MCF 10A (cell line): ENCODE measurements at regions not wholly inside any gene's neighbourhood (a gene's known extent, or its start where the extent isn't known, plus 50 kb on each side); places are given as distances from the start of the nearest gene placed in this dataset.
A peak's percentile ranks its signal among the peaks of the same experiment; 100 is the strongest.

Source experiments
- BruUV-seq: library from RNA; stranded (reverse); fragments of 400-500 nt; replicated peaks from 2 replicates; lab custom pipeline; 2021; lab: Mats Ljungman, UMichigan
- CTCF ChIA-PET: fragments of 300-600 bp; sonication (Branson Sonifier 250); formaldehyde crosslinking; extraction: SDS; loops from one replicate; lab custom pipeline; 2021; ENCODE audit warnings: antibody characterized with exemption, inconsistent platforms; lab: Yijun Ruan, JAX
- POLR2A ChIA-PET: fragments of 300-600, 350-650 bp; sonication (Branson Sonifier 250); formaldehyde crosslinking; extraction: SDS; loops from one replicate; lab custom pipeline; 2020; ENCODE audit warnings: antibody characterized with exemption, inconsistent platforms; lab: Yijun Ruan, JAX
- DNase-seq: peaks from one replicate; pipeline ENCODE4 v3.0.0-alpha.2; 2018; ENCODE audit not compliant: unreplicated experiment
- H3K27ac Mint-ChIP-seq: one replicate; pipeline ENCODE4 v1.8.0; 2022; ENCODE audit warnings: mild to moderate bottlenecking, low read depth, mixed read lengths; ENCODE audit not compliant: unreplicated experiment
- H3K27me3 Mint-ChIP-seq: one replicate; pipeline ENCODE4 v1.8.0; 2022; ENCODE audit warnings: mixed read lengths; ENCODE audit not compliant: insufficient read depth, unreplicated experiment
- H3K36me3 Mint-ChIP-seq: one replicate; pipeline ENCODE4 v1.8.0; 2022; ENCODE audit warnings: mild to moderate bottlenecking, moderate library complexity, mixed read lengths; ENCODE audit not compliant: insufficient read depth, unreplicated experiment
- H3K4me1 Mint-ChIP-seq: one replicate; pipeline ENCODE4 v1.8.0; 2022; ENCODE audit warnings: mixed read lengths; ENCODE audit not compliant: insufficient read depth, unreplicated experiment
- H3K4me3 Mint-ChIP-seq: one replicate; pipeline ENCODE4 v1.8.0; 2022; ENCODE audit warnings: mild to moderate bottlenecking, moderate library complexity, mixed read lengths; ENCODE audit not compliant: unreplicated experiment
- H3K9me3 Mint-ChIP-seq: one replicate; pipeline ENCODE4 v1.8.0; 2022; ENCODE audit warnings: mixed read lengths; ENCODE audit not compliant: unreplicated experiment
- CTCF ChIP-seq: fragments of 200-600 bp; IDR thresholded peaks from one replicate; pipeline ENCODE4 v1.8.0; 2022; ENCODE audit warnings: antibody characterized with exemption, mild to moderate bottlenecking; ENCODE audit not compliant: unreplicated experiment
- intact Hi-C: fragments of 100-400 bp; cut with micrococcal nuclease; formaldehyde crosslinking; loops from 2 replicates; pipeline ENCODE4 v1.14.1; 2022

- H3K27ac Mint-ChIP-seq: no peak overlapping the region
- ChIA-PET POLR2A (no interaction called here), CTCF (no interaction called here)
- H3K4me1 Mint-ChIP-seq: peaks cover 21% of the 10 kb centered on the region
- H3K9me3 Mint-ChIP-seq: no peaks in the 10 kb centered on the region
- no peak for TF ChIP-seq CTCF
- H3K27me3 Mint-ChIP-seq: no peaks in the 10 kb centered on the region
- intact Hi-C loops: no loop called here
- BruUV-seq: no TSS peak
- DNase-seq: no peak
- no peak overlapping the region for H3K4me3 Mint-ChIP-seq
- H3K36me3 Mint-ChIP-seq: no peaks in the 10 kb centered on the region
Measured at GRCh38 chr13:84443463-84443862, 561.2 kb upstream of the SLITRK1 start.

GRCh38 chr13:84439108-84439507, 556.8 kb upstream of the SLITRK1 start:
- no peaks in the 10 kb centered on the region for H3K36me3 Mint-ChIP-seq
- no peak for TF ChIP-seq CTCF
- intact Hi-C loops: no loop called here
- H3K27me3 Mint-ChIP-seq: no peaks in the 10 kb centered on the region
- no TSS peak for BruUV-seq
- ChIA-PET POLR2A (interaction anchor here (0.6 kb wide), 1 partner anchor 53 kb away, joined by 3 read pairs; no protein-coding TSS in a partner anchor), CTCF (interaction anchor here (1.0 kb wide), 1 partner anchor 22 kb away, joined by 6 read pairs; no protein-coding TSS in a partner anchor)
- peak; percentile 56 for DNase-seq
- H3K9me3 Mint-ChIP-seq: no peaks in the 10 kb centered on the region
- H3K4me1 Mint-ChIP-seq: no peaks in the 10 kb centered on the region
- no peak overlapping the region for H3K4me3 Mint-ChIP-seq
- no peak overlapping the region for H3K27ac Mint-ChIP-seq

- H3K36me3 Mint-ChIP-seq: no peaks in the 10 kb centered on the region
- H3K4me3 Mint-ChIP-seq: no peak overlapping the region
- H3K27ac Mint-ChIP-seq: no peak overlapping the region
- TF ChIP-seq CTCF: no peak
- CTCF ChIA-PET: no interaction called here
- POLR2A ChIA-PET: no interaction called here
- no TSS peak for BruUV-seq
- H3K4me1 Mint-ChIP-seq: no peaks in the 10 kb centered on the region
- intact Hi-C loops: no loop called here
- DNase-seq: no peak
- no peaks in the 10 kb centered on the region for H3K9me3 Mint-ChIP-seq
- H3K27me3 Mint-ChIP-seq: no peaks in the 10 kb centered on the region
Measured at GRCh38 chr13:84433024-84433423, 550.8 kb upstream of the SLITRK1 start.

- Mint-ChIP-seq H3K27me3 (no peaks in the 10 kb centered on the region), H3K27ac (no peak overlapping the region), H3K36me3 (no peaks in the 10 kb centered on the region), H3K4me1 (no peaks in the 10 kb centered on the region), H3K9me3 (no peaks in the 10 kb centered on the region), H3K4me3 (no peak overlapping the region)
- no TSS peak for BruUV-seq
- intact Hi-C loops: no loop called here
- DNase-seq: no peak
- ChIA-PET POLR2A (interaction anchor here (0.6 to 0.9 kb wide), 2 partner anchors 10 to 1840 kb away, joined by 3 read pairs; no protein-coding TSS in a partner anchor), CTCF (no interaction called here)
- no peak for TF ChIP-seq CTCF
Measured at GRCh38 chr13:84431646-84432045, 549.4 kb upstream of the SLITRK1 start.
